Liver (tissue), 3 donors: ENCODE measurements at regions not wholly inside any gene's neighbourhood (a gene's known extent, or its start where the extent isn't known, plus 50 kb on each side); places are given as distances from the start of the nearest gene placed in this dataset.

ENCODE experiments used
- CTCF ChIP-seq: fragments of 150-350 bp; IDR thresholded peaks from 2 replicates; pipeline ENCODE4 v1.5.1; 2017; ENCODE audit warnings: improper control_type of control experiment, low read depth, low read length; ENCODE audit not compliant: missing input control
- EGR1 ChIP-seq, 2 donors: IDR thresholded peaks; 2 replicates each; pipeline ENCODE4 v1.6.1; 2016 to 2018; ENCODE audit warnings: antibody characterized with exemption in 2 of 2, low read depth in 2 of 2
- GABPA ChIP-seq, 2 donors: IDR thresholded peaks in 1 of 2; conservative IDR thresholded peaks in 1 of 2; 2 replicates each; pipeline ENCODE4 v1.6.1; 2016; ENCODE audit warnings: antibody characterized with exemption in 2 of 2, mild to moderate bottlenecking in 1 of 2, moderate library complexity in 1 of 2
- JUND ChIP-seq, 2 donors: IDR thresholded peaks; 2 replicates each; pipeline ENCODE4 v1.6.1; 2016; ENCODE audit warnings: antibody characterized with exemption in 2 of 2
- MAX ChIP-seq: IDR thresholded peaks from 2 replicates; pipeline ENCODE4 v1.6.1; 2016; ENCODE audit warnings: antibody characterized with exemption
- RAD21 ChIP-seq, 2 donors: IDR thresholded peaks; 2 replicates each; pipeline ENCODE4 v1.6.1; 2016; ENCODE audit warnings: antibody characterized with exemption in 2 of 2, mild to moderate bottlenecking in 2 of 2
- RXRA ChIP-seq, 2 donors: IDR thresholded peaks; 2 replicates each; pipeline ENCODE4 v1.6.1; 2017 to 2018; ENCODE audit warnings: antibody characterized with exemption in 2 of 2, mild to moderate bottlenecking in 1 of 2
- SP1 ChIP-seq: IDR thresholded peaks from 2 replicates; pipeline ENCODE4 v1.6.1; 2018; ENCODE audit warnings: antibody characterized with exemption, mild to moderate bottlenecking
- YY1 ChIP-seq: IDR thresholded peaks from 2 replicates; pipeline ENCODE4 v1.6.1; 2016; ENCODE audit warnings: antibody characterized with exemption, mild to moderate bottlenecking
- TF ChIP-seq, protein P1 (sequence below): IDR thresholded peaks from 2 replicates; pipeline ENCODE4 v1.6.1; 2016; ENCODE audit warnings: antibody characterized with exemption
- TF ChIP-seq, protein P2 (sequence below): IDR thresholded peaks from 2 replicates; pipeline ENCODE4 v1.6.1; 2016; ENCODE audit warnings: antibody characterized with exemption, mild to moderate bottlenecking
- donor health status: healthy.
- donor health status: healthy.

DNA sequence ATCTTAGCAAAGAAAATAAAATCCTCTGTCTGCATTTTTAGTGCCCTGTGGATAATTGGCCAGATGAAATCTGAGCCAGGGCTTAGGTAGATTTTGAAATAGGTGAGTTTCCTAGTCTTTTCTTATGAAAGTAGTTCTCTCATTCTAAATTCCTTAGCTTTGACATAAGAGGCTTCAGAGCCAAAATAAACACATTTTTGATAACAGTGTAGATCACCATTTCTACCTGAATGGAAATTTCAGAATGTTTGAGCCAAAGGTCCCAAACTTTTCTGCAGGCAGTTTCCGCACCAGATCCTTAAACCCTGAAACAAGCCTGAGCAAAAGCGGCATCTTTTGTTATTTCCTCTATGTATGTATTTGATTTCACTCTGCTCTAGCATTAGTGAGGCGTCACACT lies 551.2 kb downstream of the EFNB2 start:
- TF ChIP-seq SP1 (no peak), CTCF (no peak), MAX (no peak), GABPA (IDR thresholded peaks at IDR 0.05 in 1 of 2, conservative IDR thresholded peaks at IDR 0.05 in 1 of 2) (no peak), YY1 (no peak), EGR1 (IDR thresholded peaks at IDR 0.05; ENCODE audit: low read depth in 2 of 2) (no peak), RAD21 (IDR thresholded peaks at IDR 0.05) (no peak), RXRA (IDR thresholded peaks at IDR 0.05) (no peak), JUND (IDR thresholded peaks at IDR 0.05) (no peak)
- TF ChIP-seq, protein P1, sequence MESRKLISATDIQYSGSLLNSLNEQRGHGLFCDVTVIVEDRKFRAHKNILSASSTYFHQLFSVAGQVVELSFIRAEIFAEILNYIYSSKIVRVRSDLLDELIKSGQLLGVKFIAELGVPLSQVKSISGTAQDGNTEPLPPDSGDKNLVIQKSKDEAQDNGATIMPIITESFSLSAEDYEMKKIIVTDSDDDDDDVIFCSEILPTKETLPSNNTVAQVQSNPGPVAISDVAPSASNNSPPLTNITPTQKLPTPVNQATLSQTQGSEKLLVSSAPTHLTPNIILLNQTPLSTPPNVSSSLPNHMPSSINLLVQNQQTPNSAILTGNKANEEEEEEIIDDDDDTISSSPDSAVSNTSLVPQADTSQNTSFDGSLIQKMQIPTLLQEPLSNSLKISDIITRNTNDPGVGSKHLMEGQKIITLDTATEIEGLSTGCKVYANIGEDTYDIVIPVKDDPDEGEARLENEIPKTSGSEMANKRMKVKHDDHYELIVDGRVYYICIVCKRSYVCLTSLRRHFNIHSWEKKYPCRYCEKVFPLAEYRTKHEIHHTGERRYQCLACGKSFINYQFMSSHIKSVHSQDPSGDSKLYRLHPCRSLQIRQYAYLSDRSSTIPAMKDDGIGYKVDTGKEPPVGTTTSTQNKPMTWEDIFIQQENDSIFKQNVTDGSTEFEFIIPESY = no peak
- TF ChIP-seq, protein P2, sequence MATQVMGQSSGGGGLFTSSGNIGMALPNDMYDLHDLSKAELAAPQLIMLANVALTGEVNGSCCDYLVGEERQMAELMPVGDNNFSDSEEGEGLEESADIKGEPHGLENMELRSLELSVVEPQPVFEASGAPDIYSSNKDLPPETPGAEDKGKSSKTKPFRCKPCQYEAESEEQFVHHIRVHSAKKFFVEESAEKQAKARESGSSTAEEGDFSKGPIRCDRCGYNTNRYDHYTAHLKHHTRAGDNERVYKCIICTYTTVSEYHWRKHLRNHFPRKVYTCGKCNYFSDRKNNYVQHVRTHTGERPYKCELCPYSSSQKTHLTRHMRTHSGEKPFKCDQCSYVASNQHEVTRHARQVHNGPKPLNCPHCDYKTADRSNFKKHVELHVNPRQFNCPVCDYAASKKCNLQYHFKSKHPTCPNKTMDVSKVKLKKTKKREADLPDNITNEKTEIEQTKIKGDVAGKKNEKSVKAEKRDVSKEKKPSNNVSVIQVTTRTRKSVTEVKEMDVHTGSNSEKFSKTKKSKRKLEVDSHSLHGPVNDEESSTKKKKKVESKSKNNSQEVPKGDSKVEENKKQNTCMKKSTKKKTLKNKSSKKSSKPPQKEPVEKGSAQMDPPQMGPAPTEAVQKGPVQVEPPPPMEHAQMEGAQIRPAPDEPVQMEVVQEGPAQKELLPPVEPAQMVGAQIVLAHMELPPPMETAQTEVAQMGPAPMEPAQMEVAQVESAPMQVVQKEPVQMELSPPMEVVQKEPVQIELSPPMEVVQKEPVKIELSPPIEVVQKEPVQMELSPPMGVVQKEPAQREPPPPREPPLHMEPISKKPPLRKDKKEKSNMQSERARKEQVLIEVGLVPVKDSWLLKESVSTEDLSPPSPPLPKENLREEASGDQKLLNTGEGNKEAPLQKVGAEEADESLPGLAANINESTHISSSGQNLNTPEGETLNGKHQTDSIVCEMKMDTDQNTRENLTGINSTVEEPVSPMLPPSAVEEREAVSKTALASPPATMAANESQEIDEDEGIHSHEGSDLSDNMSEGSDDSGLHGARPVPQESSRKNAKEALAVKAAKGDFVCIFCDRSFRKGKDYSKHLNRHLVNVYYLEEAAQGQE = no peak
